ENCODE measurements at regions not wholly inside any gene's neighbourhood (a gene's known extent, or its start where the extent isn't known, plus 50 kb on each side); places are given as distances from the start of the nearest gene placed in this dataset.
"Not testable (repeated sequence)": the region's sequence is repeated elsewhere in the genome, so short reads cannot be mapped to it uniquely, and the experiment has no call there.

DNA sequence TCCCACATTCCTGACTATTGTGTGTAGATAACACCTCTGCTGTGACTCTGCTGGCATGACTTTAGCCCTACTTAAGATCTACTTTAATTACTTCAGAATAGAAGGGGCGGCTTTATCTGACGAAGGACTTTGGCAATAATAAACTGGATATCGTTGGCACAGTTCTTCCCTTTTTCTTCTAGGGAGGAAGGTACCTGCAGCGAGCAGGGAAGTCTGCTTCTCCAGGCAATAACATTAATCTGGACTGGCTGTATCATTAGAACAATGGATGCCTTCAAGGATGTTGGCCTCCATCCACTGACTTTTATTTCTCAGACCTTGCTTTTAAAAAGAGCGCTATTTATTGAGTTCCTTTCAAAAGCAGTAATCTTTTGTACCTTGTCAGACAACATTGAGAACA, 172.6 kb upstream of the THSD7A start:
- no peak for DNase-seq (ENCODE audit: low spot score)

GRCh38 chr7:12007576-12007975, 175.6 kb upstream of the THSD7A start:
- no peak for DNase-seq (ENCODE audit: low spot score)

- DNase-seq (ENCODE audit: low spot score): no peak
These were observed 182.0 kb upstream of the THSD7A start for GRCh38 chr7:12013983-12014382.

DNA sequence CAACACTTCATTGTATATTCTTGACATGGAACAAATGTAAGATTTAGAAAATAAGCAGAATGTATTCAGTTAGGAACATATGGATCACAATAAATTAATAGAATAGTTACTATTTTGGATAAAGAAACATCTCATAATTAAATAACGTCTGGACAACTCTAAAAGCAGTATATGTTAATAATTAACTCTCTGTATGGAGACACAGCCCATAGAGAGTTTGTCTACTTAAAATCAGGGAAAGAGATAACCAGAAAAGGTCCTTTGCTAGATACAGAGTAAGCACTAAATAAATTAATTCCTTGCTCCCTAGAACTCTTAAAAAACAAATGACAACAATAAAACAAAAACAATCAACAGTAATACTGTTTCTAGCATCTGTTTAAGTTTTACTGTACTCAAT, 184.4 kb upstream of the THSD7A start:
- no peak for DNase-seq (ENCODE audit: low spot score)

DNA sequence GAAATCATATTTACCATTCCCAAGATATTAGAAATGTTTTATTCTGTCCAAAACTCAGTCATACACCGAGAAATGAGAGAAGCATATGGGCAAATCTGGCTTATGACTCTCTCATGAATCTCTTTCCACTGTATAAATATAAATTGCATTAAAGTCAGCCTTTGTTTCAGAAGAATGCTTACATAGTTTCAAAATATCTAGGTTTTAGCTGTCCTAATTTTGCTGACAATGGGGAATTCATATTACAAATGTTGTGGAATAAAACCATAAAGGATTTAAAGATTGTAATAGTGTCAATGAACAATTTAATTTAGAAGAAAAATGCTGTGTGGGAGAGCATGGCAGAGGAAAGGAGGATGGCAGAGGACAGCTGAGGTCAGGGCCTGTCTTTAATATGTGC, 185.0 kb upstream of the THSD7A start:
- no peak for DNase-seq (ENCODE audit: low spot score)

DNA sequence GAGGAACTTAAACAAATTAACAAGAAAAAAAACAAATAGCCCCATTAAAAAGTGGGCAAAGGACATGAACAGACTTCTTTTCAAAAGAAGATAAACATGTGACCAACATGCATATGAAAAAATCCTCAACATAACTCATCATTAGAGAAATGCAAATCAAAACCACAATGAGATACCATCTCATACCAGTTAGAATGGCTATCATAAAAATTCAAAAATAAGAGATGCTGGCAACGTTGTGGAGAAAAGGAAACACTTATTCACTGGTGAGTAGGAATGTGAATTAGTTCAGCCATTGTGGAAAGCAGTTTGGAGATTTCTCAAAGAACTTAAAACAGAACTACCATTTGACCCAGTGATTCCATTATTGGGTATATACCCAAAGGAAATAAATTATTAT, 189.1 kb upstream of the TMEM106B start:
- DNase-seq (ENCODE audit: low spot score): not testable (repeated sequence)

DNA sequence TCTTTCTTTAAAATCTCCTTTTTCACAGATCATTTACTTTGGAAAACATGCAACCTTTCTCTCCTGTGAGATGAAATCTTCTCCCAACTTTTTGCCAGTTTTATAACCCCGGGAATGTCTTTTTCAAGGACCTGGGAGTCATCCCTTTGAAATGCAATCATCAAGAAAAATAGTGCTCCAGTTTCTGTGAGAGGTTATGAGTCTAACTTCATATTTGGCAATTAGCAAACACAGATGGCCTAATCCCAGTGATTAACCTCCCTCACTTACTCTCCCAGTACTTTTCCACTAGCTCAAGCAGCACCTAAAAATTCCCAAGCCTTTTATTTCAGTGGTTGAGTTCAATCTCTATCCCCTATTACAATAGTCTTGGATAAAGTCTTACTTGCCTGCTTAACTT, 185.8 kb upstream of the TMEM106B start:
- DNase-seq (ENCODE audit: low spot score): no peak

DNA sequence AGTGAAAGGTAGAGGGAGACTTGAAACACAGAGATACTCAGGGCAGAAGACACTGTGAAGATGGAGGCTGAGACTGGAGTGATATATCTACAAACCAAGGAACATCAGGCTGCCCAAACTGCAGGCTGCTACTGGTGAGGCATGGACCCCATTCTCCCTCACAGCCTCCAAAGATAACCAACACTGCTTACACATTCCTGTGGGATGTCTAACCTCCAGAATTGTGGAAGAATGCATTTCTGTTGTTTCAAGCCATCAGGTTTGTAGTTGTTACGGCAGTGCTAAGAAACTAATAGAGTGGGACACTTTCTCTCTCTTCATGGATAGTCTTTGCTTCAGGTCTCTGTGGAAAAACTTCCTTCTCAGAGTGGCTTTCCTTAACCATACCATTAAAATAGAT, 182.6 kb upstream of the TMEM106B start:
- DNase-seq (ENCODE audit: low spot score): no peak

- DNase-seq (ENCODE audit: low spot score): no peak
These were observed 181.0 kb upstream of the TMEM106B start for GRCh38 chr7:12030116-12030515.

DNA sequence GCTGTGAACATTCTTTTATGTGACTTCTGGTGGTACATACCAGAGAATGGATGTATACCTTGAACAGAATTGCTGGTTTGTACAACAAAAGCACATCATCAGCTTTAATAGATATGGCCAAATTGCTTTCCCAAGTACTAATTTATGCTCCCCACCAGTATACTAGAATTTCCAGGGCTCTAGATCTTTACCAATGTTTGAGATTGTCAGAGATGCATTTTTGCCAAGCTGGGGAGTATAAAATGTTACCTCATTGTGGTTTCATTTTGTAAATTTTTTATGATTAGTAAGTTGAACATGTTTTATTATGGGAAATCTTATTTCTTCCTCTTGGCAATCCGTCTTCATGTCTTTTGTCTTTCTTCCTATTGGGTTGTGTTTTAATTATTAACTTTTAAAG, 179.9 kb upstream of the TMEM106B start:
- DNase-seq (ENCODE audit: low spot score): no peak

DNA sequence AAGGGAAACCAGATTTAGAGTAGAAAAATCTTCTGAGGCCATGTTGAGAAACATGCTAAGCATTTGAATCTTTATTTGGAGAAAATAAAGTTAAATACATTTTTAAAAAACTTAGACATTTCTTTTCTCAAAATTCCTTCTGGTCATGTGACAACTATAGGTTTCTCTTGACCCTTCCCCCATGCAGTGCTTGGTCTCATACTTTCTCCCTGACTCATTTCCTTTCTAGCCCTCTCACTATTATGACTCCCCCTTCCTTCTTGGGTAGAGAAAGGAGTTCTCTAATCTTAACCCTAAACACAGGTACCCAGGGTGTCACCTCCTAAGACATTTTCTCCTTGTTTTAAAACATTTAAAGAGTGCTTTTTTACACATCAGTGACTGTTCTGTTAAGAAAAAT, 179.5 kb upstream of the TMEM106B start:
- DNase-seq (ENCODE audit: low spot score): no peak

DNA sequence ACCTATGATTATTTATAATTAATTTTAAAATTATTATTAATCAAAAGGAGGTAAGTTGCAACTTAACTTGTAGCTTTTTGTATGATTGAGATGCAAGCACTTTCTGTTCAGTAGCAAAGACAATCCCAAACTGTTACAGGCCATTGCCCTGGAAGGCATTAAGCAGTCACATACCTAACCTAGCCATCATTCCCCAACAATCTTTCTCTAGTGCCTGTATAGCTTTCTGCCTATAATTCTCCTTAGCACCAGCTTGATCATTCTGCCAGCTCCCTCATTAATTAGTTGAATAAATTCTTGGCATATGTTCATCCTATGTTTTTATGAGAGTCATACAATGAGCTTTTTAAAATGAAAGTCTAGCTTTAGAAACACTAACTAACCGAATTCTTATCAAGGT, 178.9 kb upstream of the TMEM106B start:
- no peak for DNase-seq (ENCODE audit: low spot score)

GRCh38 chr7:12043457-12043856, 167.6 kb upstream of the TMEM106B start:
- not testable (repeated sequence) for DNase-seq (ENCODE audit: low spot score)

DNA sequence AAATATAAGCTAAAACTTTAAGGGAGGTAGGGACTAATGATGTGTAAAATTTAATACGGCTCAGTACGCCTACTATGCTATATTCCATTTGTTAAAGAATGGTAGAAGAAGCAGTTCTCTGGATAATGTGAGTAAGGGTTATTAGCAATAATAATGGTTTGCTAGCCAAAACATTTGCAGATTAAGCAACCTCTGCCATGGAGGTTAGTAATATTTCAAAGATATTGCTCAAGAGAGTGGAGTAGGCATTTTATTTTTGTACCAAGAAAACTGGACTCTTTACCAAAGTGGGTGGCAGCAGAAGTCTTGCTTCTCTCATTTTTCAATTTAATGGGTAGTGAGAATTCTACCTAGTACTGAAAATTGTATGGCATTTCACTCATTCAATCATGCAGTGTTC, 158.9 kb upstream of the TMEM106B start:
- DNase-seq (ENCODE audit: low spot score): no peak

DNA sequence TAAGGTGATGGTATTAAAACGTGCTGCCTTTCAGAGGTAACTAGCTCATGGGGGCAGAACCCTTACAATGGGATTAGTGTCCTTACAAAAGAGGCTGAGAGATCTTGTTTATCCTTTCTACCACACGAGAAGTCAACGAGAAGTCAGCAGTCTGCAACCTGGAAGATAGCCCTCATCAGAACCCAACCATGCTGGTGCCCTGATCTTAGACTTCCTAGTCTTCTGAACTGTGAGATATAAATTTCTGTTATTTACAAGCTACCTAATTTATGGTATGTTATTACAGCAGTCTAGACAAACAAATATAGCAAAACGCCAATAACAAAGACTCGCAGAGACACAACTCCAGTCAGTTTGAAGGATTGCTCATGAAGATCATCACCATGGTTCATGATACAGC, 157.5 kb upstream of the TMEM106B start:
- DNase-seq (ENCODE audit: low spot score): no peak

DNA sequence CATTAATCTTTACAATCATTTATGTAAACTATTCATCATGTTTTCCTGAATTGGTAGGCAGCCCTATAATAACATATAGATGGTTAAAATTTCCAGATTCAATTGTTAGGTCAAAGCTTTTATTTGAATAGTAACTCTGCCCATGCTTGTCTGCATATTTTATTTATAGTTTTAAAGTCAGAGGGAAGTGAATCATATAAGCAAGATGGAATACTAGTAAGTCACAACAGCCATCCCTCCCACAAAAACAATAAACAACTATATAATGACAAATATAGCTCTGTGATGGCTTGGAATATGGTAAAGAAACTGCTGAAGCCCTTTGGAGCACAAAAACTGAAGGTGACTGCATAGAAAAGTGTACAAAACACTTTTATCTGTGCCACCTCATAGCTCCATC, 156.3 kb upstream of the TMEM106B start:
- DNase-seq (ENCODE audit: low spot score): no peak

GRCh38 chr7:12056381-12056780, 154.7 kb upstream of the TMEM106B start:
- no peak for DNase-seq (ENCODE audit: low spot score)

GRCh38 chr7:12056977-12057376, 154.1 kb upstream of the TMEM106B start:
- no peak for DNase-seq (ENCODE audit: low spot score)

- DNase-seq (ENCODE audit: low spot score): no peak
These were observed 149.0 kb upstream of the TMEM106B start for GRCh38 chr7:12062062-12062461.

DNA sequence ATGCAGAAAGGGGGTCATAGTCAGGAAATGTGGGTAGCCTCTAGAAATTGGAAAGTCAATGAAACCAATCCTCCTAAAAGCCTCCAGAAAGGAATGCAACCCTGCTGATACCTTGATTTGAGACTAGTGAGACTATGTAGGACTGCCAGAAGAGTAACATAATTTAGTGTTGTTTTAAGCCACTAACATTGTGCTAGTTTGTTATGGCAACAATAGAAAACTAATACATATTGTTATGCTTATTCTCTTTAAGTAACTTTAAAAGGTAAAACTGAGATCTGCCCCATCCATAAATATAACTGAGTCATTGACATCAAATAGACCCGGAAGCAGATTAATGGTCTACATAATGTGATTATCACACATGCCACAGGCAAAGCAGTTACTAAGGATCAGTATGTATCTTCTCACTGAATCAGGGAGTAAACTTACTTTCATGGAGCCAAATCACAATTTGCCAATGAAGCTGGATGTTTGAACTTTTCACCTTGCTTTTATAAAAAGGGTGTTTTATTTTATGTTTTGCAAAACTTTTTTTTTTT, 146.4 kb upstream of the TMEM106B start:
- no peak for DNase-seq (ENCODE audit: low spot score)

GRCh38 chr7:12066004-12066403, 145.1 kb upstream of the TMEM106B start:
- DNase-seq (ENCODE audit: low spot score): no peak

DNA sequence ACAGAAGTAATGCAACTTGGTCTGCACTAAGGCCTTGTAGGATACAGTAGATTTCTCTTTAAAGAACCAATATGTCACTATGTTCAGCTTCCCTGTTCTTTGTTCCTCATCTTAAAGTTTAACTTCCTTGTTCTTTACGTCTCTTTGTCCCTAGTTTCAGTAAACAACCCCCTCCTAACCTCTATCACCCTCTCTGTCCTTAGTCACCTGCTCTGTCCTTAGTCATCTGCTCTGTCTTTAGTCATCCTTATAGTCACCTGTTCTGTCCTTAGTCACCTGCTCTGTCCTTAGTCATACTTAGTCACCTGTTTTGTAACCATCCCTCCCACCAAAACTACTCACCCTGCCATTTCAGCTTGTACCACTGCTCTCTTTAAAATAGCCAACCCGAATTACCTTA, 144.6 kb upstream of the TMEM106B start:
- no peak for DNase-seq (ENCODE audit: low spot score)

DNA sequence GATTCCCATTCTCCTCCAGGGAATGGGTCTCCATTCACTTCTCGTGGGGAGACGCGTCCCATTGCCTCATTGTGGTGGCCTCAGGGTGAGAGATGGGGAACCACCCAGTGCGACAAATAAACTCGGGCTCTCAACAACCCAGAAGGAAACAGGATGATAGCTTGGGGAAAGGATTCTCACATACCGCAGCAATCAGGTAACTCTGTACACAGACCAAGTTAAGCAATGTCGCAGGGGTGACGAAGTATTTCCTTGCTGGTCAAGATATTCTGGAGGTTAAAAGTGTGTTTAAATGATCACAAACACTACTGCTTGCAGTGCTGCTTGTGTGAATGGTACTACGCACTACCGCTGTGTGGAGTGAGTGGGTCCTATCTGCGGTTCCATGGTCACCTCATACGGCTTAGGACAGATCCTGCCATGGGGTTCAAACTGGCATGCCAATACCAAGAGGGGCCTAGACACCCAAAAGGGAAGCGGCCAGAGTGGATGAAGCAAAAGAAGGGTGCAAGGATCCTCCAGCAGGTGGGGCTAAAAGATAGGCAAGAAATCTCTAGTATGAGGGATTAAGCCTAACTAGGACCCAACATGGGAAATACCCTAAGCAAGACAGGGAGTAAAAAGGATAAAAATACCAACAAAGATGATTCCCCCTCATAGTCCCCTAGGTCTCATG, 143.8 kb upstream of the TMEM106B start:
- peak; percentile 55 for DNase-seq (ENCODE audit: low spot score)

DNA sequence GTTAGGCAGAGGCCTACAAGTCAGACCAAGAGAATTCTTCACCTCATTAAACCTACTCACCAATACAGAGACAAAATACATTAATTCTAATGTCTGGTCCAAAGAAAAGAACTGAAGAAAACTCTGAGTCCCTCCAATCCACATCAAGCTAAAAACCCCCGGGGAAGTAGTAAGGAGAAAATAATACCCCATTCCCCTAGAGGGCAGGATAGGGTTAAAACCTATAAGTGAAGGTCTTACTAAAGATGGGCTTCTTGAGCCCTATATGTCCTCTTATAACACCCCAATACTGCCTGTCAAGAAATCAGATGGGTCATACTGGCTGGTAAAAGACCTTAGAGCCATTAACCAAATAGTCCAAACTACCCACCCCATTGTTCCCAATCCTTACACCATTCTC, 141.3 kb upstream of the TMEM106B start:
- no peak for DNase-seq (ENCODE audit: low spot score)

Data from activated CD4-positive, alpha-beta T cell treated with anti-CD3 and anti-CD28 coated beads, Interleukin-2, Interleukin-4, amounts not matched to agents 100 ng/mL and 50 ng/mL, durations not matched to agents 16 hours and 8 hours (primary cell).